K562 (cell line): ENCODE measurements at regions not wholly inside any gene's neighbourhood (a gene's known extent, or its start where the extent isn't known, plus 50 kb on each side); places are given as distances from the start of the nearest gene placed in this dataset.

ENCODE experiments used
- MCM2 ChIP-seq: fragments of 450-650 bp; IDR thresholded peaks from 2 replicates; pipeline ENCODE4 v1.6.1; 2017; ENCODE audit warnings: low read depth, mild to moderate bottlenecking
- NCOA2 ChIP-seq, 2 experiments: fragments of 450-650 bp; IDR thresholded peaks; 2 replicates each; pipeline ENCODE4 v1.6.1; 2018; ENCODE audit warnings: mild to moderate bottlenecking in 2 of 2, moderate library complexity in 1 of 2; ENCODE audit not compliant: partially characterized antibody in 2 of 2
- ZFP36 ChIP-seq: fragments of 150-350 bp; IDR thresholded peaks from 2 replicates; pipeline ENCODE4 v1.6.1; 2018; ENCODE audit warnings: low read length, low read depth; ENCODE audit not compliant: partially characterized antibody

GRCh38 chr5:160935776-160936175, 83.8 kb upstream of the ATP10B start:
- TF ChIP-seq ZFP36 (no peak), MCM2 (no peak), NCOA2 (IDR thresholded peaks at IDR 0.05; ENCODE audit: partially characterized antibody in 2 of 2) (no peak)
